ENCODE measurements at regions not wholly inside any gene's neighbourhood (a gene's known extent, or its start where the extent isn't known, plus 50 kb on each side); places are given as distances from the start of the nearest gene placed in this dataset.

DNA sequence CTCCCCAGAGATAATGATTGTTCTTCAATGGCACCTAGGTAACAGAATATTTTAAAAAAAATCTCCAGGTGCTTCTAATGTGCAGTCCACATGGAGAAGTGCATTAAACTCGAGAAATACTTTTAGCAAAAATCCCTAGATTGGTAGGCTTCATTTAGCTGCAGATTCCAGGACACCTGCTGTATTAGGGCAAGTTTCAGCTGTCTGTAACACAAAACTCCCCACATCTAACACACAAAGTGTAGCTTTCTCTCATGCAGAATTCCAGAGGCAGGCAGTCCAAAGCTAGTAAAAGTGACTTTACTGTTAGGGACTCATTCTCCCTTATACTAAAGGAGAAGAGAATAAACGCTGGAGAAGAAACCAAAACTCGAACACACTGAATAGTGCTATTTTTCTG, 1414.3 kb upstream of the B3GALT2 start:
- DNase-seq, result no peak

DNA sequence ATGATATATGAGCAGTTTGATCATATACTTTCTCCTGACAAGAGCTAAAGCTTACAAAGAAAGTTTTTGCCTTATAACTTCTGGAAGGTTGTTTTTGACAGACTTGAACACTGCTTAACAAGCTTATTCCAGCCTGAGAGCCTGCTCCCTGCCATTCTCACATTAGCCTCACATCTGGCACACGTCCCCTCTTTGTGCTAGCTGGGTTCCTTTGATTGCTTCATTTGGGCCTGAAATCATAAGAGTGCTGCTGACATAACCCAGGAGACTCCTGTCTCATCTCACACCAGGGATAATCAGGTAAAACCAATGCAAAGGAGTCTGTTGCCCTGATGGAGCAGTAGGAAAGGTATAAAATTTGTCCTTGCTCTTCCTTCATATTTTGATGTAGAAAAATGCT, 1411.7 kb upstream of the B3GALT2 start:
- no peak for DNase-seq

DNA sequence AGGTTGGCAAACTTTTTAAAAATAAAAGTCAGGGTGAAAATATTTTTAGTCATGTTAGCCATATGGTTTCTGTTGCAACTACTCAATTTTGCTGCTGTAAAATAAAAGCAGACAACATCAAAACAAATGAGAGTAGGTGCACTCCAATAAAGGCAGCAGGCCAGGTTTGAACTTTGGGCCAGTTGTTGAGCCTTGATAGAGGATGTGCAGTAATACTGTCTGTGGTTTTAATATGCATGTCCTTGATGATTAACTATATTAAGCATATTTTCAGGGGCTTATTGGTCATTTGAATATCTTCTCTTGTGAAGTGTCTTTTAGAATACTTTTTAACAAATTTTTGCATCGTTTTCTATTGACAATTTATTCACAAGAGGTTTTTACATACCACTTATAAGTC, 1399.9 kb upstream of the B3GALT2 start:
- no peak for DNase-seq

DNA sequence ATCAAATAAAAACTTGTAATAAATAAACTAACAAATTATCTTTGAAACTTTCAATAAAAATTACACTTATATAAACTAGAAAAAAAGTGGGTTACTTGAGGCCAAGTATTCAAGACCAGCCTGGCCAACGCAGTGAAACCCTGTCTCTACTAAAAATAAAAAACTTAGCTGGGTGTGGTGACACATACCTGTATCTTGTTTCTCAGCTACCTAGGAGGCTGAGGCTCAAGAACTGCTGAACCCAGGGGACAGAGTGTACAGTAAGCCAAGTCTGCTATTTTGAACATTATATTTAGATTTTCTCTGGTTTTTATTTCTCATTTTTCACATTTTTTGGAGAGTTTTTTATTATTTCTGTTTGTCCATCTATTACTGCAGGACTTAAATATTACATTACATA, 1397.6 kb upstream of the B3GALT2 start:
- DNase-seq, result no peak

DNA sequence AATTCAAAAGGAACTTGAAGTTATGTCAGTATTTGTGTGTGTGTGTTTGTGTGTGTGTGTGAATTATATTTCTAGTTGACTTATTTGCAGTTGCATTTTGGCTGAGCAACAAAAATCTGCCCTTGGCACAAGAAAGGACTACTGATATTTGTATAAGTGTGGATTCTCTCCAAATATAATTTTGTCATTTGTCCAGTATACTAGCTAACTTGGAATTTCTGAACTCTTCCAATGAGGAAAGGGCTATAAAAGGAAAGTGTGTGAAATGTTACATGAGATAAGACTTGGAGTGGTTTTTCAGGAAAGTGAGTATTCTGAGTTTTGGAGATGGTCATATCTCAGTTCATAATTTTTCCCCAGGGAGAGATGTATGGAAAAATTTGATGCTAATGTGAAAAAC, 1384.1 kb upstream of the B3GALT2 start:
- no peak for DNase-seq

DNA sequence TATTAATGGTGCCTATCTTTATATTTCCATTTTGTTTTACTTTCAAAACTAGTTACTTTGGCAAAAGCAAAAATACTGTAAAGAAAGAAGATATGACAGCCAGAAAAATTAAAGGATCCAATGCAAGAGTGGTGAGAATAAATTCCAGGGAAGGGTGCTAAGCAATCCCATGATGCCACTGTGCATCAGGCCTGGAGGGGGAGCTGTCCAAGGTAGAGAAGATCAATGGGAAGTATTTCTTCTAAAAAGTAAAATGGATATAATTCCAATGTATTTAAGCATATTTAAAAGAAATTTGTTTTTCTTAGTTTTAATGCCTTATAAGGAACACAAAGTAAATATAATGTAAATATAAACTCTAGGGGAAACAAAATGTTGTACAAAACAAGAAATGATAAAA, 1382.2 kb upstream of the B3GALT2 start:
- DNase-seq, result no peak

DNA sequence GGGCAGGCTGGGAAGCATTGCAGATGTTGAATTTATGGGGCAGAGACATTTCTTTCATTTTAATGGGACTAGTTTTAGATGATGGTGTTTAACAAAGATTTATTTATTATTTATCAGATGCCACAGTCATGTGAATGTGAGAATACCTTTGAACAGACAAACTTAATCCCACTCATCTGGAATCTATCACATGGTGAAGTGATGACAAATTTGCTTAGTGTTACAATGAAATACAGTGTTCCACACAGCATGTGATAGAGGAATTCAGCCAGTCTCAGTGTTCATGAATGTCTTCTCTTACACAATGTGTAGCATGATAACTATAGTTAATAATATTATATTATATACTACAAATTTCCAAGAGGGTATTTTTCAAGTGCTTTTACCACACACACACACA, 1361.7 kb upstream of the B3GALT2 start:
- no peak for DNase-seq

DNA sequence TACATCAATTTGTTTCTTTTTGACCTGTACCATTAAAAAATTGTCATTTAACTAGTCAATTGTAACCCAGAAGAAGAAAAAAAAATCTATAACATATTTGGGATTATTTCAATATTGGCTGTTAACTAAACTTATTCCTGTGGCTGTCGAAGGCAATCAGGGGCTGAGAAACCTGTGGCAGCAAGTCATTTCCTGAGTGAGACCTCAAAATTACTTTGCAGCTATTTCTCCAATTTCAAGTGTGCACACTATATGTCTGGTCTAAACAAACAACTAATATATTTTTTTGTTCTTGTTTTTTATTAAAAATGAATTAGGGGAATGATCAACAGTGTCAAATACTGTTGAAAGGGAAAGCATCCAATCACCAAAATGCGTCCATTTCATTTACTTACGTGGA, 1357.6 kb upstream of the B3GALT2 start:
- no peak for DNase-seq

DNA sequence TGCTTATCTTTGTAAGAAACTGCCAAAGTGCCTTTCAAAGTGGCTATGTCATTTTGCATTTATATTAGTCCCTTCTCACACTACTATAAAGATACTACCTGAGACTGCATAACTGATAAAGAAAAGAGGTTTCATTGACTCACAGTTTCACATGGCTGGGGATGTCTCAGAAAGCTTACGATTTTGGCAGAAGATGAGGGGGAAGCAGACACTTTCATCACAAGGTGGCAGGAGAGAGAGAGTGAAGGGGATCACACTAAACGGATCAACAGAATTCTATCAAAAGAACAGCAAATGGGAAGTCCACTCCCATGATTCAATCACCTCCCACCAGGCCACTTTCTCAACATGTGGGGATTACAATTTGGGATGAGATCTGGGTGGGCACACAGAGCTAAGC, 1352.0 kb upstream of the B3GALT2 start:
- no peak for DNase-seq

DNA sequence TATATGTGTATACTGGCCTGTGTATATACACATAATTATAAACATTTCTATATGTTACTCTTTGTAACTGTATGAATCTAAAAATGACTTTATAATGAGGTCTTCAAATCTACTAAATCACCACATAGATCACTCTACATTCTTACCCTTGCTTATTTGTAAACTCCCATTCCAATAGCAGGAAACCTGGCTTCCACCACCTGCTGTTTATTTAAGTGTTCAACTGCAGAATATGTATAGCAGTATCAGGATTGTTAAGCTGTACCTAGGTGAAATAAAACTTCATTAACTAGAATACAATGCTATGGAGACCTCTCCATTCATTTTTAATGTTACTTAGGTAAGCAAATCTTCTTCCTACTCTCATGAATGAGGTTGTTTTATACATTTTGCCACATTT, 1351.1 kb upstream of the B3GALT2 start:
- no peak for DNase-seq

DNA sequence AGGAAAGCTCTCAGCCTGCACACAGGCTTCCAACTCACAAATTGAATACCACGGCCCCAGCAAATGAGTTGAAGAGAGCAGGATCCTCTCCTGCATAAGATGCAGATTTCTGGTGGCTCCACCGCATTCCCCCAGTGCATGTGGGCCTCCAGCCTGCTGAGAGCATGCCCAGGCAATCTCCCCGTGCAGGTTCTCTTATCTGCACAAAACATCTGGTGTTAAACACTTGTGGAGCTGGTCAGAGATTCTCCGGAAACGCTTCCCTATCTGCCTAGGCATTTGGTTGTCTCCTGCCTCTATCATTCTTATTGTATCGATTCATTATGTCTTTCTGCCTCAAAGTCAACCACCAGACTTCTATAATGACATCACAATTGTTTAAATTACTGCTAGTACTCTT, 1349.0 kb upstream of the B3GALT2 start:
- no peak for DNase-seq

DNA sequence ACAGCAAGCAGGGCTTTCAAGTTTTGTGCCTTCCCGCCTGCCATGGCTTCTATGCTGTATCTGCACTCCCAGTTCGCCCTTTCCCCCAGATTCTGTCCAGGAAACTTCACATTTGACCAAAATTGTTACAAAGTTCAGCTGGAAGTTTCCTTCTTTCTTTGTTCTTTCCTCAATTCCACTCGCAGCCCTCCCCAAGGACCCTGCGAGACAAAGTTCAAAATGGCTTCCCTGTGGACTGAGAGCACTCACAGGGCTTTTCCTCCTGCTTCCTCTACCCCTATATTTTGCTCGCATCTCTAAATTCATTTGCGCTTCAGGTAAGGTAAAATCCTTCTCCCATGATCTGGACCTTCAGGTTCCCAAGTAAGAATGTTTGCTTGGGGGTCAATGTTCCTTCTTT, 1348.4 kb upstream of the B3GALT2 start:
- DNase-seq, result no peak

DNA sequence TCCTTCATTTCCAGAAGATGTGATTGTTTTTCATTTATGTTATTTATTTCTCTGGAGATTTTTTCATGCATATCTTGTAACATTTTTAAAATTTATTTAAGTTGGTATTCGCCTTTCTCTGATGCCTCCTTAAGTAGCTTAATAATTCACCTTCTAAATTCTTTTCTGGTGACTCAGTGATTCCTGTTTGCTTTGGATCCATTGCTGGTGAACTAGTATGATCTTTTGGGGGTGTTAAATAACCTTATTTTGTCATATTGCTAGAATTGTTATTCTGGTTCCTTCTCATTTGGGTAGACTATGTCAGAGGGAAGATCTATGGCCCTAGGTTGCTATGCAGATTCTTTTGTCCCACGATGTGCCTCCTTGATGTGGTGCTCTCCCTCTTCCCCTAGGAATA, 1347.2 kb upstream of the B3GALT2 start:
- DNase-seq, result no peak

DNA sequence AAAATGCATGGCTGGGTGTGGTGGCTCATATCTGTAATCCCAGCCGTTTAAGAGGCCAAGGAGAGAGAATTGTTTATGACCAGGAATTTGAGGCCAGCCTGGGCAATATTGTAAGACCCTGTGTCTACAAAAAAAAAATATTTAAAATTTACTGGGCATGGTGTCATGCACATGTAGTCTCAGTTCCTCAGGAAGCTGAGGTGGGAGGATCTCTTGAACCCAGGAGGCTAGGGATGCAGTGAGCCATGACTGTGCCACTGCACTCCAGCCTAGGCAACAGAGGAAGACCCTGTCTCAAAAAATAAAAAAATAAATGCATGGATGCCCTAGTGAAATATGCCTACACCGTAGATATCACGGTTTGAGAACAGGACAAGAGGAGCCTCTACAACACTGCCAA, 1331.2 kb upstream of the B3GALT2 start:
- no peak for DNase-seq

DNA sequence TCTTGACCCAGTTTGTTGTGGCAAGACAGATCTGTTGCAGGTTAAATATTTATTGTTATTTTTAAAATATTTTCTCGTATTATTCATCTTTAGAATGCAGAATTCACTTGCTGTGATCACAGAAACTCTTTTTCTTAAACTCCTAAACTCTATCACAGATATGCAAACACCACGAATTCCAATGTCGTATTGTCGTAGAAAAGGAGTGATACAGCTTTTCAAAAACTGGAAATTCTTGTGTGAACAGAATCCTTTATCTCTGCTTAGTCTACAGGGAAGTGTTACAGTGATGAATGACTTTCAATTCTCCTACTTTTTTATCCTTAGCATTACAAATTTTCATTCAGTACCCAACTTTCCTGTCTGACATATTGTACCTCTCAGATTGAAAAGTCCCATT, 1329.5 kb upstream of the B3GALT2 start:
- DNase-seq, result no peak

DNA sequence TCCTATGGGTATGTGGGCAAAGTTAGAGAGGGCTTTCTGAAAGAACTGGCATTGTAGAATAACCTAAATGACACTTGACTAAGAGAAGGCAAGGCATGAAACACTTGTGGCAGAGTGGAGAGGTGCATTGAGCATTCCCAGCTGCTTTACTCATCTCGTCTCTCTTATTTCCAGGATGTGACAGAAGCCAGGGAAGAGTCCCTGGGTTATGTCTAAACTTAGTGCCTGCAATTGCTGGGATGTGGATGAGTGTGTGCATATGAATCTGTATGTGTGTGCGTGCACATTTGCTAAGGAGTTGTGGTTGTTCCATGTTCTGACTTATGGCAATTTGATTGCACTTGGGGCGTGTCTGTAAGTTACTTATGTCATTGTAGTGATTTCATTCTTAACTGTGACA, 1326.5 kb upstream of the B3GALT2 start:
- no peak for DNase-seq

DNA sequence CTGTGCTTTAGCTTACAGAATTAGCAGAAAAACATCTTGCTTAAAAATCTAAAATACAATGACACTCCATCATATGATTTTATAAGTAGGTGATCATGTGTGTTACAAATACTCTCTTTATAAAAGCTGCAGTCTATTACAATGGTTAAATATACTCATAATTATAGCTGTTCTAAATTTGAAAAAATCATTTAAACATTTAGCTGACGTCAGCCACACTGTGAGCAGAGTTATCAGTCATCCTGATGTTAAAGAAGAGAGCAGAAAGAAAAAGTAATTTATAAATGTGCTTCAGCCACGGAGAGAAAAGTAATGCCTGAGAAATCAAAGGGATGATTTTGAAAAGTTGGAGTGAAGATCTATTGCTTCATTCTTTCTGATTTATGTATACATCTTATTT, 1325.9 kb upstream of the B3GALT2 start:
- no peak for DNase-seq

DNA sequence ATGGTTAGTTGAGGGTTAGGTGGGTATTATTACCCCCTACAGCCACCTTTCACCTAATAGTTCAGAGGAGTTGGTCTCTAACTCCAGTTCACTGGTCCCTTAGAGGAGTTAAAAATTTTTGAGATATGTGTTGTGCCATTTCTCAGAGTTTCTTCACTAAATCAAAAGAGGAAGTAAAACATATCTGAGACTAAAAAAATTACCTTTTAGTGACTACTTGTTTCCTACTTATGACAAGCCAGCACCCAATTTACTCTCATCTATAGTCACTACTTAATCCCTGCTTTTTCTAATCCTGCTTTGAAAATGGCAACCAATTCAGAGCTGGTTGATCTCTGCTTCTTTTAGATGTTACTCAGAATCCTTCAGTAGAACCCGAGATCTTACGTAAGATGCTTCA, 1316.8 kb upstream of the B3GALT2 start:
- DNase-seq, result no peak

DNA sequence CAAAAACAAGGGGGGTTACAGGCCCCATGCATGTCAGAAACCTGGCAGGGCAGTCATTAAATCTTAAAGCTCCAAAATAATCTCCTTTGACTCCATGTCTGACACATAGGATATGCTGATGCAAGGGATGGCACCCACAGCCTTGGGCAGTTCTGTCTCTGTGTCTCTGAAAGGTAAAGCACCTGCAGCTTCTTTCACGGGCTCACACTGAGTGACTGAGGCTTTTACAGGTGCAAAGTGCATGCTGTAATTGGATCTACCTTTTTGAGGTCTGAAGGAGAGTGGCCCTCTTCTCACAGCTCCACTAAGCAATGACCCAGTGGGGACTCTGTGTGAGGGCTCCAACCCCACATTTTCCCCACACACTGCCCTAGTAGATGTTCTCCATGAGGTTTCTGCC, 1309.0 kb upstream of the B3GALT2 start:
- no peak for DNase-seq

DNA sequence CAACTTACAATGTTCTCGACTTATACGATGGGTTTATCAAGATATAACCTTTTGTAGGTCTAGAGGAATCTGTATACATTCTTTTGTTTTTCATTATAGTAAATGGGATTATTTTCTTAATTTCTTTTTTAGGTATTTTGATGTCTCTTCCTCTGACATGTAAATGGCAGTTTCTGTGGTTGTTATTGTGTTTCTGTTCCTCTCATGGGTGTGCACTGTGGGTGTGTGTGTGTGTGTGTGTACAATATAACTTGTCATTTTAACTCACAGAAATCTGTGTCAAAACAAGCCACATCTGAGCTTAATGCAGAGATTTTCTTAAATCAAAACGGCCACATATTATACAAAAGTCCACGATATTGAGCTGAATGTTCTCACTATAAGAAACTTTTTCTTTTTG, 1300.8 kb upstream of the B3GALT2 start:
- no peak for DNase-seq

DNA sequence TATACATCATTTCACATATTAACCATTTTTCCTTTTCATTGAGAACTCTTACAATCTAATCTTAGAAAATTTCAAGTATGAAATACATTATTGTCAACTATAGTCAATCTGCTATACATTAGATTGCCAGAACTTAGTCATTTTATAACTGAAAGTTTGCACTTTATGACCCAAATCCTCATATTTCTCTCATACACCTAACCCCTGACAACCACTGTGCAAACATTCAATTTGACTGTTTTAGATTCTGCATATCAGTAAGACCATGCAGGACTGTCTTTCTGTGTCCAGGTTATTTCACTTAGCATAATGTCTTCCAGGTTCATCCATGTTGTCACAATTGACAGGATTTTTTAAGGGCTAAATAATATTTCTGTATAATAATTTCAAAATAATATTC, 1299.0 kb upstream of the B3GALT2 start:
- no peak for DNase-seq

DNA sequence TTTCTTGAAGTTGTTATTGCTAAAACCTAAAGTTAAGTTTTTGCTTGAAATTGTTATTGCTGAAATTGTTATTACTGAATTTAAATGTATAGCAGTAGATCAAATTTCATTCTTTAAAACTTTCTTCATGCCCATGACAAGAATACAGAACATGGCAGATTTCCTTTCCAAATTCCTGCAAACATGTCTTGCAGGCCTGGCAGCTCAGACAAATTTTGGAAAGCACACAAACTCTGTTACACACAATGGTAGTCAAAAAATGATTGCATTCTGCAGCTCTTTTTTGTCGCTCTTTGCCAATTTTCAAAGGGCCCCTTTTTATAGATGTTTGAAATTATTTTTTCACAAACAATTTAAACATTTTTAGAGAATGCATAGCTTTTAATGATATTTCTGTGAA, 1292.3 kb upstream of the B3GALT2 start:
- DNase-seq, result no peak

DNA sequence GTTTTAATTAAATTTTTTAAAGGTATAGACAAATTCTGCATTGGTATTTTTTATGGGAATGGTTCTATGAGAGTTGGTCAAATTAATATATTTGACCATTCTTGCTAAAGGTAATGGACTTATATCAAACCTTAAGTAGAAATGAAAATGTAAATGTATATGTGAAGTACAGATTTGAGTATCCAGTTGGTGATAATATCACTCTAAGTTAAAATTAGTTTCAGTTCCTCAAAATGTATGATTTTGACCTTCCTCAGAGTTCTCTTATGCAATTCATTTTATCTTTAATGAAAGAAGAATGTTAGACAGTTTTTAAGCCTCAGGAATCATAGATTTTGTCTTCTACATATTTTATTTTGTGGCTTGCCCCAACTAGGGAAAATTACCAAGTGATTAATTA, 1291.5 kb upstream of the B3GALT2 start:
- DNase-seq, result no peak

DNA sequence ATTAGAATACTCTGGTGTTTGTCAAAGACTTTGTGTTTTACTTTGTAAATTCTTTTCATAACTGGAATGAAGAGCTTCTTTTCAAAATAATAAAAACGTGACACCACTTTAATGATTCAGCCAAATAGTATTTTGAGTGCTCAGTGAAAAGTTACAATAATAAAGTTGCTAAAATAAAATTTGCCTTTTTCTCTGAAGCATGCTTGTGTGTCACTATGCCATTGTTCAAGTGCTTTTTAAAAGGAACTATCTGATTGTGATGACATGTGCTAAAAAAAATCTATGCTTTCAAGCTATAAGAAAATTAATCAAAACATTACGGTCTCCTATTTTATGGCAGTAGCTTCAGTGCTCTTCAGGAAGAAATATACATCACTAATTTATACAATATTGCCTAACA, 1290.5 kb upstream of the B3GALT2 start:
- no peak for DNase-seq

DNA sequence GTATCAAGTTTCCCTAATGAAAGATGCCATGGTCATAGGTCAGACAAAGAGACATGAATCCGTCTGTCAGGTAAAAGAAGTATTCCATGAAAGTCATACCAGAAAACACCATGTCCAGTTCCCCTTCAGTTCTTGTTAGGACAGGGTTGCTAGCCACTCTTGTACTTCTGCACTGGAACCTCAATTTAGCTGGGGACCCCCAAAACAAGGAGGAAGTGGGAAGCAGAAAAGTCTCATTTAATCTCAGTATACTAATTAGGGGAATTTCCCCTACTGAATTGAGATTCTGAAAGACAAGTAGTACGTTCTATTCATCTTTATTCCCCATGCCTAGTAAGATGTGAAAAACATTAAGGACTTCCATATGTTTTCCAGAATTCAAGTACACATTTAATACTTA, 1289.9 kb upstream of the B3GALT2 start:
- no peak for DNase-seq

DNA sequence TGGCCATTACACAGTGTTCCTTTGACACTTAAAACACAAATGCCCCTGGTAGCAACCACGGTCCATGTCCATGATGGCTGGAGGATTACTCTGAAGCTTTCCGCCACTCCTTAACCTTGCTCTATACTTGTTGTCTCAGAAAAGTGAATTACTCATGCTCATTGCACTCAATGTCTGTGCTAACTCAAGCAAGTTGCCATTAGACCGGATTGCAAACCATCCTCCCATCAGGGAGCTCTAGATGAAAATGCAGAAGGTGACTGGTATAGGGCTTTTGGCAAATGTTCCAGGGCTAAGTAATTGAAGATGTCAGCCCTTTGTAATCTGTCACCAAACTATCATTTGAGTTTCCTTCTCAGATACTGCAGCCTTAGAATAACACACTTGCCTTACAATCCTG, 1288.3 kb upstream of the B3GALT2 start:
- no peak for DNase-seq

DNA sequence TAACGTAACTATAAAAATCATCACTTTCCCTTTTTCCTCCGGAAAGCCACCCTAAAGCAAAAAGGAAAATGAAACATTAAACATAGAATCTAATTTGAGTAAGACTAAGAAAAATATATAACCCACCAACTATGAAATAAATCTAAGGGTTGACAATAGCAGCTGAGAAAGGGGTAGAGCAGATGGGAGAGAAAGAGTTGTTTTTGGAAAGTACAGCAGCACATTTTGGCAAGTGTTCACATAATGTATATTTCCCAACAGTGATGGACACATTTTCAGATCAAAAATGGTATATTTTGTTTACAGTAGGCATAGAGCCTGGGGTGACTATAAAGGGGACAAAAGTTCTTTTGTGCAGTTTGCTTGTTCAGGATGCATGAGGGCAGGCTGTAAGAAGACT, 1287.4 kb upstream of the B3GALT2 start:
- DNase-seq, result no peak

Data from AML-193 (cell line).